ENCODE measurements at regions not wholly inside any gene's neighbourhood (a gene's known extent, or its start where the extent isn't known, plus 50 kb on each side); places are given as distances from the start of the nearest gene placed in this dataset.
"Not testable (repeated sequence)": the region's sequence is repeated elsewhere in the genome, so short reads cannot be mapped to it uniquely, and the experiment has no call there.

DNA sequence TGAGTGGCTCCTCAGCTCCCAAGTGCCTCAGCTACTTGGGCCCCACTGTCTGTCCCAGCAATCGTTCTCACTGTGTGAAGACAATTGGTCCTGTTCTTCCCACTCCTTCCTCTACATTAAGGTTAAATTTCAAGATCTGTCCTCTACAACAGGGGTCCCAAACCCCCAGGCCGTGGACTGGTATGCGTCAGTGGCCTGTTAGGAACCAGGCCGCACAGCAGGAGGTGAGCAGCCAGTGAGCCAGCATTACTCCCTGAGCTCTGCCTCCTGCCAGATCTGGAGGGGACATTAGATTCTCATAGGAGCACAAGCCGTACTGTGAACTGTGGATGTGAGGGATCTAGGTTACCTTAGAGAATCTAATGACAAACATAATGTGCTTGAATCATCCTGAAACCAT is 376.9 kb upstream of the FZD8 start:
- no peak for DNase-seq (ENCODE audit: low read depth in 1 of 2, low spot score in 1 of 2)

DNA sequence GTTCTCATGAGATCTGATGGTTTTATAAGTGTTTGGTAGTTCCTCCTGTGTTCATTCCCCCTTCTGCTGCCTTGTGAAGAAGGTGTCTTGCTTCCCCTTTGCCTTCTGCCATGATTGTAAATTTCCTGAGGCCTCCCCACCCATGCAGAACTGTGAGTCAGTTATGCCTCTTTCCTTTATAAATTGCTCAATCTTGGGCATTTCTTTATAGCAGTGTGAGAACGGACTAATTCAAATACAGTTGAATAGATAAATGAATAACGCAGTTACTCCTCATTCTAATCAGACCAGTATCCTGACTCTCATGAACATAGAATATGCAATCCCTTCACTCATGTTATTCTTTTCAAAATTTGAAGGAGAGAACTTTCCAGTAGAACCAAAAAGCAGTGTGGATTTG is 375.0 kb upstream of the FZD8 start:
- DNase-seq (ENCODE audit: low read depth in 1 of 2, low spot score in 1 of 2), result no peak

DNA sequence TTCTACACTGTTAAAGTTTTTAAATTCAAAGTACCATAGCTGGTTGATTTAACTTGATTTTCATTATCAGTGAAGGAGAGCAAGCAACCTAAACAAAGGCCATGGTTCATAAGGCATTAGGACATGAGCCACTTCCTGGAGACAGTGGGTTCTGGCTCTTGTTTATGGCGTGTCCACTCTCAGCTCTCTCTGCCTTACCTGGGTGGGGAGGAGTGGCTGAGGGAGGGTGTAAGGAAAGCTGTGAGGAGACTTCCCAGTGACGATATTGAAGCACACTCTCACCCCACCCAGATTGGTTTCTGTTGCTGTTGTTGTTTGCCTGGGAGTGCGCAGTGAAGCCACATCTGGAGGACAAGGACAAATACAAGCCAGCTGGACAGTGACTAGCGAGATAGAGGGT is 365.3 kb upstream of the FZD8 start:
- no peak for DNase-seq (ENCODE audit: low read depth in 1 of 2, low spot score in 1 of 2)

DNA sequence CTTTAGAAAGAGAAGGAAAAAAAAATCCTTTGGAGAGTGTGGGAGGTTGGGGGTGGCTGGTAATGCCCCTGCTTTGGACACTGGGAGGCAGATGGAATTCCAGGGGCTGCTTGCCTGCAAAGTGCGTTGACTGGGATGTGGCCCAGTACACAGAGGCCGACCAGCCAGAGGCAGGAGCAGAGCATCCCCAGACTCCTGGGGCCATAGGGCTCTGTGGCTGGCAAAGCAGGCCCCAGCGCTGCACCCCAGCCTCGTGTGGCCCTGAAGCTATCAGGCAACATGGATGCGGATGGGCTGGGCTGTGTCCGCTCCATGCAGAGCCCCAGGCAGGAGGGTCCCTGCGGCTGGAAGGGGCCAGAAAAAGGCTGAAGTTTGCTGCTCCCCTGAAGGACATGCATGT is 361.6 kb upstream of the FZD8 start:
- no peak for DNase-seq (ENCODE audit: low read depth in 1 of 2, low spot score in 1 of 2)

DNA sequence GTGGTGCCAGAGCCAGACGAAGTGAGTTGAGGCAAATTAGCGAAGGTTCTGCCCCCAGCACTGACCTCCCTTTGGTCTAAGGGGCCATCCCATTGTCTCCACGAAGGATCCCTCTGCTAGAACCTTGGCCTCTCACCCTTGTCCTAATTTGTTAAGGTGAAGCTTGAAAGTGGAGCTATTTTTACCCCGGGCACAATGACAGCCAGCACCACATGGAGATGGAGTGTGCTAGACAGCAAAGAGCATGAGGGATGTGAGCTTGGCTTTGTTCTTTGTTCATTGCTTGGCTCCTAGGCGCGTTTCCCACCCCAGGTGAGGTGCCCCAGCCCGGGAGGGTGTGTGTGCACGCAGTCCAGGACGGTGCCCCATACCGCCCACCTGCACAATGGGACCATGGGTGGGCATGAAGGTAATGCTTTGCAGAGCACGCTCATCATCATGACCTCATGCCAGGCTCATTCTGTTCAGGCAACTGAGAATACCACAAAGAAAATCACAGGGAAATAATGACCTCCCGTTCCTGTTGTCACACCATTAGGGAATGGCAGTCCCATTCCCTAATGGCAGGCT is 361.0 kb upstream of the FZD8 start:
- no peak for DNase-seq (ENCODE audit: low read depth in 1 of 2, low spot score in 1 of 2)

DNA sequence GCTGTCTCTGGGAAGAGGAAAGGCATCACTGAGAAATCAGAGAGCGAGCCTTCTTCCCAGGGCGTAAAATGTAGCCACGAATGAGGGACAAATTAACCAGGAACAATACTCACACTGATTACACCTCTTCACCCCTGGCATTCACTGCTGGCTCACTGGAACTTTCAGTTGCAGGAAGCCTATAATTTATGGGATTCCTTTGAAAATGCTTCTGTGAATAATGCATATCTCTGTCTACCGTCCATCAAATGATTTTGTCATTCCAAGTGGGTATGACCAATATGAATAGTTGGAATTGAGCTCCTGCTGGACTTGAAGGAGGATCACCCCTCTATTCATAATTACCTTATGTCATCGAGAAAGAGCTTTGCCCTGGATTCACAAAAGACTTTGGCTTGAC is 360.3 kb upstream of the FZD8 start:
- DNase-seq (ENCODE audit: low read depth in 1 of 2, low spot score in 1 of 2), result no peak

DNA sequence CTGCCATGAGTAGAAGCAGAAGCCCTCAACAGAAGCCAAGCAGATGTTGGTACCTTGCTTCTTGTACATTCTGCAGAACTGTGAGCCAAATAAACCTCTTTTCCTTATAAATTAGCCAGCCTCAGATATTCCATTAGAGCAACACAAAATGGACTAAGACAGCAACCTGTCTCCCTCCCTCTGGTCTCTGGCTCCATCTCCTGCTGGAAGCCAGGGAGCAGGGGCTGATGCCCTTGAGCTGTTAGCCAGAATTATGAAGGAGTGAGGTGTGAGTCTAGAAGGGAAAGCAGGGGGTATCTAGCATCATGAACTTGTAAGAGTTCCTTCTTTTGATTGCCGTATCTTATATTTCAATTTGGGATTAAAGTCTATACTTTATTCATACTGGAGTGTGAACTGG is 358.7 kb upstream of the FZD8 start:
- DNase-seq (ENCODE audit: low read depth in 1 of 2, low spot score in 1 of 2), result not testable (repeated sequence)

DNA sequence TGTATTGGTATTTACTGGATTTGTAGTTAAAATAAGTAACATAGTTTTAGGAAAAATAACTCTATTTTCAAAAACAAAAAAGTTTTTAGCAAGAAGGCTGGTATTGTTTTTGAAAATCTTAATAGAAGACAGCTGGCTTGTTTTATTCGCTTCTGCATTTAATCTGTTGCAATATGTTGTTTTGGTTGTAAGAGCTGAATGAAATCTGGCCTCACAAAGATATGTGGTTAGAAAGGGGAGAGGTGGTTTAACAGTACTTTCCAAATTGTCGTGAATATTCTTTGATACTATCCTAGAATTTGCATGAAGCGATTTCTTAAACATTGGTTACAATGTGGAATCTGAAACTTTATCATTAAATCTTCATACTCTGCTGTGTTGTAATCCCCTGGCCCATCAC is 355.9 kb upstream of the FZD8 start:
- DNase-seq (ENCODE audit: low read depth in 1 of 2, low spot score in 1 of 2), result no peak

DNA sequence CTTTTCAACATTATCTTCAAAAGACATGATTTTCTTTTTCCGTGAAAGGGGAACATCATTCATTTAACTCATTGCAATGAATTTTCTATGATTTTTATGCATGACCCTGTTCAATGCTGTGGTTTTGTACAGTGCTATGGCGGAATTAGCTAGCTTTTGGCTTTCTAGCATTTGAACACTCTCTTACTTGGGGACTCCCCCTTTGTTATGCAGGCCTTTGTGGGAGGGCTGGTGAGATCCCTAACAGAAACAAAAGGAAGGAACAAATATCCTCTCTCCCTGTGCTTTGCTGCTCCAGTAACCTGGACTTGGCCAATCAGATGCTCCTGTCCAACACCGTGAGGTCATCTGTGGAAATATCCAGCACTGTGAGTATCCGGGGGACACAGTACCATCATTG is 353.4 kb upstream of the FZD8 start:
- DNase-seq (ENCODE audit: low read depth in 1 of 2, low spot score in 1 of 2), result no peak

DNA sequence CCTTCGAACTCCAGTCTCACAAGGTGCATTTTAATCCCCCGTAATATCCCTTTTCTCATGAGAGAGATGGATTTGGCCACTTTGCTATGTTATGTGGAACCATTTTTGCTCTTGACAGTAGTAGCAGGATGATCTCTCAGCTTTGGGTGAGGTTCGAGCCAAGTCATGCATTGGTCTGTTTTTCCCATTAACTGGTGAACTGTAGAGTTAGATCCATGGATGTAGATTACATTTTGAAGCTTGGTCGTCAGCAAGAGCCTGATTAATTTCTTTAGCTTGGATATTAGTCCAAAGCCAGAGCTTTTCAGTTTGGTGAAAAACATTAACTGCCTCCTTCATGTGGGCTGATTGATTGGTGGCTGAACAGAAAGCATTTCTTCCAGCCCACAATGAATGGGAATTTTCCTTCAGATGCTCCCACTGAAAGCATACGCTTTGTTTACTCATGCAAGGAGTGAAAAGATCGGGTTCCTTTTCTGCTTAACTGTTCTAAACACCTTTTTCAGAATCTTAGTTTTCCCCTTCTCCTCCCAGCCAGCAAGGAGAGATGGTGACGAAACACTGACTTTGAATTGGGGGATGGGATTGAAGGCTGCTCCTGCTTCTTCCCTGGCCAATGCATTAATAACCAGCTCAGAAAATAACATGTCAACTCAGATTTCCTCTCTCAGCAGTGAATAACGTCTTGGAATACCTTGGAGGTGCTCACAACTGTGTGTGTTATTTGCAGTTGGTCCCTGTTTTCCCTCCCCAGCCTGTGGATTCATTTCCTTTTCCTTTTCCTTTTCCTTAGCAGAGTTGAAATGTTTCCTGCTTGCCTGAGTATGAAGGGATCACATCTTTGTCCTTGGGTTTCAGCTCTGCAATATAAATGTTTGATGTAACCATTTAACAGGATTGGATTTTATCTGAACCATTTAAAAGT is 351.8 kb upstream of the FZD8 start:
- no peak for DNase-seq (ENCODE audit: low read depth in 1 of 2, low spot score in 1 of 2)

DNA sequence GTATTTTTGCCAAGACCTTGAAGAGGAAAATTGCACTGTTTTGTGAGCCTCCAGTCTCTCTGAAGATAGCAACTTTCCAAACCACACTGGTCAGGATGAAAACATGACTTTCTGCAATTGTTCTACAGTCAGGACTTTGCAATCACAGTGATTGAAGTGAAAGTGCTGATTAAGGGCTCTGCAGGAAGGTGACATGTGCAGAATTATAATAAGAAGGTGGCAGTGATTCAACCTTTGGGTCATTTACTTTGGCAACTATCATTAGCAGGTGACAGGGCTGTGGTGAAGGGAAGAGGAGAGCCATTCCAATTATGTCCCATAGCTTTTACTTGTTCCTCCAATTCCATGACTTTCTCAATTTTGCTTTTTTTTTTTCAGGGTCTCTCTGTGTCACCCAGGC is 350.0 kb upstream of the FZD8 start:
- no peak for DNase-seq (ENCODE audit: low read depth in 1 of 2, low spot score in 1 of 2)

DNA sequence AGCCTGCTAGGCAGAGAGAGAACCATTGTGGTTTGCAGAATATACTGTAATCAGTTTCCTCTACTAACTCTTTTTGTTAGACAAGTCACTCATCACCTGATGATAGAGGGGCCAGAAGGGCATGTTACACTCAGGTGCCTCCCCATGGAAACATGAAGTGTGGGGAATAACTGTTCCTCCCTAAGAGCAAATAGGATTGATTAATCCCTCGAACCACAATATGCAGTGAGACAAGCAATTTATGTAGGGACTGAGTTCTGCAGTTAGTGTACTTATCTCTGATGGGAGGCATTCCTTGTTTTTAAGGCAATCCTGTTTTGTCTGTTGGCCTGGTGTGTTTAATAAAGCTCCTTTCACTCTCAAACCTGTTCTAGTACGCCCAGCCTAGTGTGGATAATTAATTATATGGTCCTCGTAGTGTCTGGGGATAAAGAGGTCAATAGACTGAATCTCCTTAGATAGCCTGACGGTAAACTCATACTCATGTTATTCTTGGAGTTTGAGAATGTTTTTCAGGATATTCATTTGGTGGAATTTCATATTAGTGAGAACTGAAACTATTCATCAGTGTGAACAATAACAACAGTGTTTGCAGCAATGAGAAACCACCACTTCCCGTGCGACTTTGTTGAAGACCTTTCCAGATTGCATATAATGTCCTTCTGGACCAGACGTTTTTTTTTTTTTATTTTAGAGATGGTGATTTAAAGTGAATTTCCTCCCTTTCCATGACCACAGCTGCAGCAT is 344.8 kb upstream of the FZD8 start:
- no peak for DNase-seq (ENCODE audit: low read depth in 1 of 2, low spot score in 1 of 2)

DNA sequence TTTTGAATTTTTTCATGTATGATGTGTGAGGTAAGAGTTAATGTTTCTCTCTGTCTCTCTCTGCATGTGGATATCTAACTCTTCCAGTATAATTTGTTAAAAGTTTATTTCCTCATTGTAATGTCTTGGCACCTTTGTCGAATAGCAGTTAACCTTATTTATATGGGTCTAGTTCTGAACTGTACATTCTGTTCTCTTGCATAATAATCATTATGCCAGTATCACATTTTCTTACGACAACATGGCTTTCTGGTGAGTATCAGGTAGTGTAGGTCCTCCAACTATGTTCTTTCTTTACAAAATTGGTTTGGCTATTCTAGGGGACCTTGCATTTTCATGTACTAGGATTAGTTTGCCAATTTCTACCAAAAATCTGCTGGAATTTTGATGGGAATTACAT is 337.0 kb upstream of the FZD8 start:
- DNase-seq (ENCODE audit: low read depth in 1 of 2, low spot score in 1 of 2), result no peak

DNA sequence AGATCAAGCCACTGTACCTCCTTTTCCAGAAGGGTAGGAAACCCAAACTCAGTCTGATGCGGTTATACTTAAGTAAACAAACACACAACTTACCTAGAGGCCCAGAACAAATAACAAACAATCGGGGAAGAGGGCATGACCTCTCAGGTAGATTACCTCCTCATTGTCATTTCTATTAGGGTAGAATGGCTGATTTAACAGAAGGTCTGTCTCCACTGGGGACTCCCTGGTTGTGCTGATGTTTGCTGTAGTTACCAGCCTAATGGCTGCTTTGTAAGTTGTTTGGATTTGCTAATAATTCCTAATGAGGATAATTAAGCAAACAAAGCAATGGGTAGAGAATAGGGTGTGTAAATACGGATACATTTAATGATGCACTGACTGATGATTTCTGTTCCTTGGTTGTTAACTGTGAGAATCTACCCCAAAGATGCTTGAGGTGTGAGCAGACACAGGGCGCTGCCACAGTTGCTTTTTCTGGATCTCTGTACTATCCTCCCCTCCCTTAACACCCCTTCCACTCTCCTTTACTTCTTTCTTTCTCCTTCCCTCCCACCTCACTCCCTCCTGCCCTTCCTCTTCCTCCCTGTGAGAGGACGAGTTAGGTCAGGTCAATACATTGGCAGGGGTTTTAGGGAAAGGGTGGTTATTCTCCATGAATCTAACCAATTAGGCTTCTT is 332.0 kb upstream of the FZD8 start:
- DNase-seq (ENCODE audit: low read depth in 1 of 2, low spot score in 1 of 2), result not testable (repeated sequence)

DNA sequence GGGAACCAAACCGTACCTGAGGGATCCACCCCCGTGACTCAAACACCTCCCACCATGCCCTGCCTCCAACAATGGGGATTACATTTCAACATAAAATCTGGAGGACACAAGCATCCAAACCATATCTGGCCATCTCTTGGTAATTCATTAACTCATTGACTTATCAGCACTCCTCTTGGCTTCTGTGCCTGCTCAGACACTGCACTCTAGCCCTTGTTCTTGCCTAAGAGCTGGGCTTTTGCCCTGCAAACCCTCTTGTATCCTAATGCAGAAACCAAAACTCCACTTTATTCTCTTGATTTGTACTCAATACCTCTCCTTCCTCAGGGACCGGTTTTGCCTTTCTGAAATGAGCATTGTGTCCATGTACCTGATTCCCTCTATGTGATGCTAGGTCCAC is 330.2 kb upstream of the FZD8 start:
- no peak for DNase-seq (ENCODE audit: low read depth in 1 of 2, low spot score in 1 of 2)

DNA sequence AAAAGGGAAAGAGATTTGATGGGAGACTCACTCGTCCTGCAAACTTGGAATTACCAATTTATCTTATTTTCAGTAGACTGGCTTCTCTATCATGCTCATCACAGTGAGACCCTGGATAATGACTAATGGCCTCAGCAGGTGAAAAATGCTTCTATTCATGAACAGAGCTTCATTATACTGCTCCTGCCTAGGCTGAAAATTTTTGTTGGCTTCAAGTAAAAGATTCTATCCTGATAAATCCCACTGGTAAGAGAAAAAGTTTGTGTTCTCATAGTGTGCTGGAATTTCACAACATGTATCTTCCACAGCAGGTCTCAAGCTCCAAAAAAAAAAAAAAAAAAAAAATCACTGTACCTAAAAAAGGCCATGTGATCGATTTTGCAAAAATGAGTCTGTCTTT is 329.3 kb upstream of the FZD8 start:
- DNase-seq (ENCODE audit: low read depth in 1 of 2, low spot score in 1 of 2), result no peak

DNA sequence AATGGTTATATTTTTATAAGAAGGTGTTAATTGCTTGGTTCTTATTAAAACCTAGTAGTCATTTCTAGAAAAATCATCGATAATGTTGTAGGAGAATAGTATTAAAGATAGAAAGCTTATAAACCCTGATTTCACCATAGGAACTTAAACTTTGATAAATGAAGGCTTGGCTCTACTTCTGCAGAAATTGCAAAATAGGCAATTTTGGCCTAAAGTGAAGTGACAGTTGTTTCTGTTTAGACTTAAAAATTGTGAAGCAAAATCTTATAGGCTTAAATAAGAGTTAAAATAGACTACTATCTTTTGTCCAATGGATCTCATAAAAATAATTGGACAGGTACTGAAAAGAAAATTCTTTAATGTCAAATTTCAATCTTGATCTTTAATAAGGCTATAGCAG is 321.6 kb upstream of the FZD8 start:
- no peak for DNase-seq (ENCODE audit: low read depth in 1 of 2, low spot score in 1 of 2)

DNA sequence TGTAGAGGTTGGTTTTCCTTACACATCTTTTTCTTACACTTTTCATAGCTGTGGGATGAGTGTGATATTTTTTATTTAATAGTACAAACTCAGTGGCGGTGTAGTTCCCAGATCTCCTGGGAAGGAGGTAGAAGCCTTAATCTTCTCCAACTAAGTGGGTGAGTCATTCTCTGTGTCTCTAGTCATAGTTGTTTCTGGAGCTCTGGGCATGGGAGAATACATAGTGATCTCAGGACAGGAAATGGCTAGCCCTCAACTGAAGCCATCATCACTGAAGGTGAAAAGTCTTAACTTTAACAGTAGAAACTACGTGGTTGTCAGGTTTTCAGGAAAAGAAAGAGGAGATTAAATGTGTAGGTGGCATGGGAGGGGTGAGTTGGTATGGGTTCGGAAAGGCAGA is 319.4 kb upstream of the FZD8 start:
- DNase-seq (ENCODE audit: low read depth in 1 of 2, low spot score in 1 of 2), result no peak

DNA sequence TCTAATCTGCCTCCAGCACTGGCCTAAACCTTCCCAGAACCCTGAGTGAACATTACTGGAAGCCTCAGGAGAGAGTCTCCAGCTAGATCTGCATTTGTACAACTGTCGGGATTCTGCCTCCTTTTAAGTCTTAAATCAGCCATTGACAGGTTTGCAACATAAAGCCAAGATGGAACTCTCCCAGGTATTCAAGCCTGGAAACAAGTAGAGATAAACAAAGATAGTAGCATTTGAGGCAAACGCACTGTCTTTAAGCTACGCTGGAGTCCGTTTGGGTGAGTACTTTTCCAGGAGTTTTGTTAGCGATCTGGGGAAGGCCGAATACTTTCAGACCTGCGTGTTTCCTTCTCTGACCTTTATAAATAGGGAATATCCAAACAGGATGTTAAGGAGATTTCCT is 317.2 kb upstream of the FZD8 start:
- DNase-seq (ENCODE audit: low read depth in 1 of 2, low spot score in 1 of 2), result no peak

DNA sequence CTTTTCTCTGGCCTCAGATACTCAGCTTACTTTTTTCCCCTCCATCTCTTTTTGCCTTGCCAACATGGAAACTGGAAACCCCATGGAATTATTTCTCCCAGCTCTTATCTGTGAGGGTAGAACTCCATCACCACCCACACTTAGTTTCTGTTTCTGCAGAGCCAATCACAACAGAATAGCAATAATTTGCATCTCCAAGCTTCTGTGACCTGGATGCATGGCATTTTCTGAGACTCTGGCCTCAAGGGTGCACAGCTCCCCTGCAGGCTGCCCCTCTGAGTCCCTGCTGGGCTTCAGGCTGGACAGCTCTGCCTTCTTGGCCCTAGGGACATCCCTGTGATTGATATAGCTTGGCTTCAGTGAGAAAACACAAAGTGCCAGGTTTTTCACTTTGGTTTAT is 316.5 kb upstream of the FZD8 start:
- DNase-seq (ENCODE audit: low read depth in 1 of 2, low spot score in 1 of 2), result not testable (repeated sequence)

DNA sequence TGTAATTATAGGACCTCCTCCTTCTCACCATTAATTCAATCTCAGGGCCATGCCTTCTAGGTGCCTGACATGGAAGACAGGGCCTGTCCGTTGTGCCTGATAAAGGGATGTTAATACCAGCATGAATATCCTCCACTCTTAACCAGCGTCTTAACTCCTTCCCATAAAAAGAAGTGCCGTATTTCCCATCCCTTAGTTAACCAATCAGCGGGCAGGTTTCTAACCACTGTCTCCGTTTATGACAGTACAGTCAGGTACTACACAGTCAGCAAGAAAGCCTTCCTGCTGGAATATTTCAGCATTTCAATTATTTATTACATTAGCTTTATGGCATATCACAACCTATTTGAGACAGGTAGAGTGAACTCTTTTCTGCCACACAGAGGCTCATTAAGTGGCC is 308.6 kb upstream of the FZD8 start:
- DNase-seq (ENCODE audit: low read depth in 1 of 2, low spot score in 1 of 2), result no peak

DNA sequence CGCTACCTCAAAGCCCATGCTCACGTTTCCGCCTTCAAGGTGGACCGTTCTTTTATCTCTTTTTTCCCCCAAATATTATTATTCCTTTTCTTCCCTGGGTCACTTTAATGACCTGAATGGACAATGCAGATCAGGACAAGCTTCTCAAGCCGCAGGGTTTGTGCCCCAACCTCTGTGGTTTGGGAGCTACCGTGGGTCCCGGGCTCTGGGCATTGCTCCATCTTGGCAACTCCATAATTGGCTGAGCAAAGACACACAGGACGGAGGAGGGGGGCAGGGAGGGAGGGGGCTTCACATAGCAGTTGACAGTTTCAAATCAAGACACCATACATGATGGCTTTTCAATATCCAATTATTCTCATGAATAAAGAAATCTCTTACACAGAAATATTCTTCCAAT is 308.1 kb upstream of the FZD8 start:
- no peak for DNase-seq (ENCODE audit: low read depth in 1 of 2, low spot score in 1 of 2)

Data from activated CD4-positive, alpha-beta T cell treated with anti-CD3 and anti-CD28 coated beads, Interleukin-2, amount 50 U/mL, for 24 hours (primary cell).